CD8-positive, alpha-beta memory T cell (primary cell): ENCODE measurements at regions not wholly inside any gene's neighbourhood (a gene's known extent, or its start where the extent isn't known, plus 50 kb on each side); places are given as distances from the start of the nearest gene placed in this dataset.

ENCODE experiments used
- CTCF ChIA-PET: fragments of 350-600 bp; sonication (Branson Sonifier 250); formaldehyde crosslinking; loops from one replicate; lab custom pipeline; 2021; ENCODE audit warnings: antibody characterized with exemption; lab: Charles Lee
- POLR2A ChIA-PET: fragments of 350-600 bp; sonication (Branson Sonifier 250); formaldehyde crosslinking; loops from one replicate; lab custom pipeline; 2021; ENCODE audit warnings: antibody characterized with exemption; lab: Charles Lee
- DNase-seq, 5 donors: peaks; one replicate each; pipeline versions ENCODE4 v3.0.0 to v3.0.0-alpha.2; 2020 to 2022; ENCODE audit warnings: mixed read lengths in 1 of 5
- H3K27ac ChIP-seq: one replicate; pipeline ENCODE4 v1.7.0; 2013; ENCODE audit warnings: low read depth, mild to moderate bottlenecking, low read length, moderate library complexity
- H3K27me3 ChIP-seq: 2 replicates; pipeline ENCODE4 v1.7.0; 2013; ENCODE audit warnings: low read length, mild to moderate bottlenecking; ENCODE audit not compliant: insufficient read depth, poor library complexity, severe bottlenecking
- H3K36me3 ChIP-seq: 2 replicates; pipeline ENCODE4 v1.7.0; 2013; ENCODE audit warnings: mild to moderate bottlenecking, low read length, moderate library complexity; ENCODE audit not compliant: insufficient read depth
- H3K4me1 ChIP-seq: 2 replicates; pipeline ENCODE4 v1.7.0; 2013; ENCODE audit warnings: mild to moderate bottlenecking, low read length, moderate library complexity; ENCODE audit not compliant: insufficient read depth
- H3K4me3 ChIP-seq: 2 replicates; pipeline ENCODE4 v1.7.0; 2013; ENCODE audit warnings: mild to moderate bottlenecking, low read length
- H3K9me3 ChIP-seq: 2 replicates; pipeline ENCODE4 v1.7.0; 2013; ENCODE audit warnings: mild to moderate bottlenecking, low read length
- H3K27ac Mint-ChIP-seq, 8 donors: one replicate each; pipeline ENCODE4 v1.8.0; 2020 to 2021; ENCODE audit warnings: mixed read lengths in 8 of 8, mild to moderate bottlenecking in 6 of 8, inconsistent platforms in 3 of 8, moderate library complexity in 3 of 8
- H3K27me3 Mint-ChIP-seq, 2 donors: one replicate each; pipeline ENCODE4 v1.8.0; 2020 to 2021; ENCODE audit warnings: mixed read lengths in 2 of 2, mild to moderate bottlenecking in 1 of 2, moderate library complexity in 1 of 2
- H3K36me3 Mint-ChIP-seq, 3 donors: one replicate each; pipeline ENCODE4 v1.8.0; 2020 to 2021; ENCODE audit warnings: mixed read lengths in 3 of 3, inconsistent platforms in 1 of 3, mild to moderate bottlenecking in 1 of 3
- H3K4me1 Mint-ChIP-seq, 3 donors: one replicate each; pipeline ENCODE4 v1.8.0; 2020 to 2021; ENCODE audit warnings: mixed read lengths in 3 of 3, inconsistent platforms in 1 of 3, mild to moderate bottlenecking in 1 of 3
- H3K4me3 Mint-ChIP-seq, 7 donors: one replicate each; pipeline ENCODE4 v1.8.0; 2020 to 2021; ENCODE audit warnings: mixed read lengths in 7 of 7, mild to moderate bottlenecking in 6 of 7, moderate library complexity in 4 of 7, inconsistent platforms in 2 of 7
- H3K9me3 Mint-ChIP-seq, 5 donors: one replicate each; pipeline ENCODE4 v1.8.0; 2020 to 2022; ENCODE audit warnings: mixed read lengths in 5 of 5, mild to moderate bottlenecking in 3 of 5, moderate library complexity in 2 of 5, inconsistent platforms in 1 of 5

GRCh38 chr11:110798201-110798900 is 86.1 kb upstream of the ARHGAP20 start:
- Mint-ChIP-seq H3K36me3 (no peaks in the 10 kb centered on the region), H3K27me3 (peaks cover 0 to 5% of the 10 kb centered on the region in 2 donors), H3K9me3 (no peaks in the 10 kb centered on the region), H3K4me1 (no peaks in the 10 kb centered on the region), H3K27ac (no peak overlapping the region), H3K4me3 (no peak overlapping the region)
- CTCF ChIA-PET, result no interaction called here
- H3K27me3 ChIP-seq, result no peaks in the 10 kb centered on the region
- H3K36me3 ChIP-seq, result no peaks in the 10 kb centered on the region
- POLR2A ChIA-PET, result no interaction called here
- H3K27ac ChIP-seq, result no peak overlapping the region
- no peaks in the 10 kb centered on the region for H3K9me3 ChIP-seq
- no peak for DNase-seq
- H3K4me1 ChIP-seq, result no peaks in the 10 kb centered on the region
- H3K4me3 ChIP-seq, result no peak overlapping the region

- Mint-ChIP-seq H3K27ac (peak overlapping the region in 1 of 8 donors; percentile 74), H3K4me3 (no peak overlapping the region), H3K27me3 (peaks cover 0 to 5% of the 10 kb centered on the region in 2 donors), H3K36me3 (no peaks in the 10 kb centered on the region), H3K9me3 (no peaks in the 10 kb centered on the region), H3K4me1 (no peaks in the 10 kb centered on the region)
- no peaks in the 10 kb centered on the region for H3K36me3 ChIP-seq
- no peaks in the 10 kb centered on the region for H3K9me3 ChIP-seq
- H3K27me3 ChIP-seq, result no peaks in the 10 kb centered on the region
- H3K4me3 ChIP-seq, result no peak overlapping the region
- ChIA-PET POLR2A (no interaction called here), CTCF (no interaction called here)
- no peaks in the 10 kb centered on the region for H3K4me1 ChIP-seq
- H3K27ac ChIP-seq, result no peak overlapping the region
- no peak for DNase-seq
Observed at GRCh38 chr11:110797453-110797852, 85.2 kb upstream of the ARHGAP20 start.

GRCh38 chr11:110795112-110795624 is 82.9 kb upstream of the ARHGAP20 start:
- Histone ChIP-seq H3K36me3 (no peaks in the 10 kb centered on the region), H3K27me3 (no peaks in the 10 kb centered on the region), H3K9me3 (no peaks in the 10 kb centered on the region), H3K4me3 (no peak overlapping the region), H3K27ac (no peak overlapping the region), H3K4me1 (no peaks in the 10 kb centered on the region)
- Mint-ChIP-seq H3K4me3 (no peak overlapping the region), H3K36me3 (no peaks in the 10 kb centered on the region), H3K27ac (no peak overlapping the region), H3K27me3 (peaks cover 1 to 5% of the 10 kb centered on the region in 2 donors), H3K9me3 (no peaks in the 10 kb centered on the region), H3K4me1 (no peaks in the 10 kb centered on the region)
- CTCF ChIA-PET, result no interaction called here
- POLR2A ChIA-PET, result no interaction called here
- no peak for DNase-seq

- Mint-ChIP-seq H3K4me3 (no peak overlapping the region), H3K9me3 (no peaks in the 10 kb centered on the region)
- CTCF ChIA-PET, result no interaction called here
Observed at GRCh38 chr11:110793556-110793955, 81.3 kb upstream of the ARHGAP20 start.

GRCh38 chr11:110791621-110792020 is 79.4 kb upstream of the ARHGAP20 start:
- Histone ChIP-seq H3K36me3 (no peaks in the 10 kb centered on the region), H3K27ac (no peak overlapping the region), H3K4me3 (no peak overlapping the region), H3K9me3 (no peaks in the 10 kb centered on the region), H3K4me1 (no peaks in the 10 kb centered on the region), H3K27me3 (no peaks in the 10 kb centered on the region)
- DNase-seq, result no peak
- peaks cover 0 to 1% of the 10 kb centered on the region in 2 donors for H3K27me3 Mint-ChIP-seq
- no peak overlapping the region for H3K4me3 Mint-ChIP-seq
- no peak overlapping the region for H3K27ac Mint-ChIP-seq
- ChIA-PET POLR2A (no interaction called here), CTCF (no interaction called here)
- H3K4me1 Mint-ChIP-seq, result no peaks in the 10 kb centered on the region
- no peaks in the 10 kb centered on the region for H3K36me3 Mint-ChIP-seq
- H3K9me3 Mint-ChIP-seq, result peaks cover 0 to 2% (median 0%) of the 10 kb centered on the region in 5 donors

More at GRCh38 chr11:110793556-110793955, 81.3 kb upstream of the ARHGAP20 start:
- DNase-seq, result no peak
- POLR2A ChIA-PET, result no interaction called here
- Histone ChIP-seq H3K27me3 (no peaks in the 10 kb centered on the region), H3K27ac (no peak overlapping the region), H3K9me3 (no peaks in the 10 kb centered on the region), H3K36me3 (no peaks in the 10 kb centered on the region), H3K4me3 (no peak overlapping the region), H3K4me1 (no peaks in the 10 kb centered on the region)
- no peaks in the 10 kb centered on the region for H3K4me1 Mint-ChIP-seq
- no peaks in the 10 kb centered on the region for H3K36me3 Mint-ChIP-seq
- no peak overlapping the region for H3K27ac Mint-ChIP-seq
- peaks cover 1 to 4% of the 10 kb centered on the region in 2 donors for H3K27me3 Mint-ChIP-seq

GRCh38 chr11:110787680-110788079 is 75.4 kb upstream of the ARHGAP20 start:
- DNase-seq, result no peak
- no peaks in the 10 kb centered on the region for H3K4me1 Mint-ChIP-seq
- no peaks in the 10 kb centered on the region for H3K9me3 ChIP-seq
- no peaks in the 10 kb centered on the region for H3K36me3 Mint-ChIP-seq
- H3K9me3 Mint-ChIP-seq, result peaks cover 0 to 6% (median 3%) of the 10 kb centered on the region in 5 donors
- no peaks in the 10 kb centered on the region for H3K27me3 ChIP-seq
- no peak overlapping the region for H3K4me3 Mint-ChIP-seq
- no peaks in the 10 kb centered on the region for H3K4me1 ChIP-seq
- peaks cover 0 to 1% of the 10 kb centered on the region in 2 donors for H3K27me3 Mint-ChIP-seq
- no peaks in the 10 kb centered on the region for H3K36me3 ChIP-seq
- H3K27ac Mint-ChIP-seq, result no peak overlapping the region
- no peak overlapping the region for H3K4me3 ChIP-seq
- no peak overlapping the region for H3K27ac ChIP-seq
- ChIA-PET CTCF (no interaction called here), POLR2A (no interaction called here)

- Mint-ChIP-seq H3K4me1 (no peaks in the 10 kb centered on the region), H3K36me3 (no peaks in the 10 kb centered on the region), H3K27me3 (peaks cover 0 to 1% of the 10 kb centered on the region in 2 donors), H3K4me3 (no peak overlapping the region), H3K9me3 (peaks cover 0 to 6% (median 3%) of the 10 kb centered on the region in 5 donors), H3K27ac (no peak overlapping the region)
- no peaks in the 10 kb centered on the region for H3K4me1 ChIP-seq
- DNase-seq, result no peak
- no peaks in the 10 kb centered on the region for H3K36me3 ChIP-seq
- H3K27ac ChIP-seq, result no peak overlapping the region
- H3K27me3 ChIP-seq, result no peaks in the 10 kb centered on the region
- ChIA-PET CTCF (no interaction called here), POLR2A (no interaction called here)
- H3K4me3 ChIP-seq, result no peak overlapping the region
- H3K9me3 ChIP-seq, result no peaks in the 10 kb centered on the region
Observed at GRCh38 chr11:110786226-110786902, 74.1 kb upstream of the ARHGAP20 start.

- no peaks in the 10 kb centered on the region for H3K4me1 ChIP-seq
- no peak overlapping the region for H3K27ac ChIP-seq
- Mint-ChIP-seq H3K36me3 (no peaks in the 10 kb centered on the region), H3K27ac (no peak overlapping the region), H3K27me3 (no peaks in the 10 kb centered on the region), H3K9me3 (peaks cover 0 to 6% (median 3%) of the 10 kb centered on the region in 5 donors), H3K4me3 (no peak overlapping the region), H3K4me1 (no peaks in the 10 kb centered on the region)
- no peaks in the 10 kb centered on the region for H3K36me3 ChIP-seq
- ChIA-PET POLR2A (no interaction called here), CTCF (no interaction called here)
- H3K4me3 ChIP-seq, result no peak overlapping the region
- no peaks in the 10 kb centered on the region for H3K9me3 ChIP-seq
- no peaks in the 10 kb centered on the region for H3K27me3 ChIP-seq
- no peak for DNase-seq
Observed at GRCh38 chr11:110785398-110785797, 73.2 kb upstream of the ARHGAP20 start.
